K562 (cell line): ENCODE measurements at regions not wholly inside any gene's neighbourhood (a gene's known extent, or its start where the extent isn't known, plus 50 kb on each side); places are given as distances from the start of the nearest gene placed in this dataset.
A peak's percentile ranks its signal among the peaks of the same experiment; 100 is the strongest.

Experiments
- ATAC-seq: fragments of 200-7000 bp; cut with Tn5 transposase; 3 replicates; pipeline ENCODE4 v1.9.1; 2020; ENCODE audit warnings: moderate library complexity
- BruUV-seq: library from RNA; stranded (reverse); fragments of 400-500 nt; replicated peaks from 2 replicates; lab custom pipeline; 2021; lab: Mats Ljungman, UMichigan
- CTCF ChIA-PET: fragments of 300-600 bp; formaldehyde crosslinking; extraction: SDS; loops from one replicate; lab custom pipeline; 2021; ENCODE audit warnings: low intra/inter-chr PET ratio; lab: Yijun Ruan, JAX
- POLR2A ChIA-PET: fragments of 300-600, 350-650 bp; sonication (Branson Sonifier 250); formaldehyde crosslinking; extraction: SDS; loops from one replicate; lab custom pipeline; 2021; ENCODE audit warnings: antibody characterized with exemption, inconsistent platforms; lab: Yijun Ruan, JAX
- DNase-seq, 4 experiments: peaks; one replicate each; pipeline versions ENCODE4 v3.0.0 to v3.0.0-alpha.2; 2011 to 2018; ENCODE audit warnings: low spot score in 3 of 4, mixed read lengths in 3 of 4; ENCODE audit errors: extremely low read depth in 1 of 4
- FAIRE-seq: peaks from 2 replicates; lab custom pipeline; 2011; peaks lifted over from hg19 to GRCh38; lab: Jason Lieb, UNC
- H2AFZ ChIP-seq: 2 replicates; pipeline ENCODE4 v1.6.0; 2011; ENCODE audit warnings: low read depth, low read length, control low read depth, inconsistent platforms
- H3K27ac ChIP-seq: fragments of 200-600 bp; 3 replicates; pipeline ENCODE4 v1.8.0; 2011; ENCODE audit warnings: low read depth, mild to moderate bottlenecking, control low read depth, inconsistent platforms, low read length, moderate library complexity, mixed read lengths; ENCODE audit errors: extremely low read depth
- H3K27me3 ChIP-seq, 2 experiments: fragments of 300-600 bp in 1 of 2; 2 replicates in 1 of 2; 3 replicates in 1 of 2; pipeline versions ENCODE4 v1.6.0 to v1.8.0; 2011; ENCODE audit warnings: inconsistent platforms in 2 of 2, low read length in 2 of 2, mild to moderate bottlenecking in 1 of 2, mixed read lengths in 1 of 2, moderate library complexity in 1 of 2; ENCODE audit not compliant: control insufficient read depth in 2 of 2, insufficient read depth in 2 of 2
- H3K36me3 ChIP-seq: fragments of 300-600 bp; 3 replicates; pipeline ENCODE4 v1.8.0; 2011; ENCODE audit warnings: mild to moderate bottlenecking, low read length, inconsistent platforms; ENCODE audit not compliant: control insufficient read depth, insufficient read depth
- H3K4me1 ChIP-seq, 2 experiments: fragments of 200-600 bp in 1 of 2; replicated peaks in 1 of 2; 2 replicates in 1 of 2; 3 replicates in 1 of 2; pipeline versions ENCODE4 v1.5.1 to v1.8.0; 2011; ENCODE audit warnings: inconsistent platforms in 2 of 2, low read length in 2 of 2, mild to moderate bottlenecking in 1 of 2, mixed read lengths in 1 of 2, moderate library complexity in 1 of 2; ENCODE audit not compliant: control insufficient read depth in 2 of 2, insufficient read depth in 2 of 2
- H3K4me2 ChIP-seq: 2 replicates; pipeline ENCODE4 v1.6.1; 2011; ENCODE audit warnings: low read length, control low read depth, inconsistent platforms, mixed read lengths; ENCODE audit not compliant: insufficient read depth
- H3K4me3 ChIP-seq: fragments of 200-600 bp; sonication (generic), shearing (Covaris generic); 2 replicates; pipeline ENCODE4 v1.5.1; 2016; ENCODE audit warnings: control low read depth, inconsistent platforms
- H3K79me2 ChIP-seq: fragments of 200-600 bp; 3 replicates; pipeline ENCODE4 v1.8.0; 2011; ENCODE audit warnings: low read length, inconsistent platforms; ENCODE audit not compliant: control insufficient read depth, insufficient read depth
- H3K9ac ChIP-seq, 2 experiments: 2 replicates each; pipeline versions ENCODE4 v1.6.0 to v1.6.1; 2011; ENCODE audit warnings: low read depth in 2 of 2, low read length in 2 of 2, control low read depth in 1 of 2, inconsistent platforms in 1 of 2, mild to moderate bottlenecking in 1 of 2, mixed read lengths in 1 of 2; ENCODE audit not compliant: insufficient read depth in 1 of 2
- H3K9me1 ChIP-seq: one replicate; pipeline ENCODE4 v1.6.0; 2011; ENCODE audit warnings: inconsistent platforms, mild to moderate bottlenecking, low read length, moderate library complexity; ENCODE audit not compliant: control insufficient read depth, insufficient read depth
- H3K9me3 ChIP-seq: replicated peaks from 2 replicates; pipeline ENCODE4 v1.5.1; 2011; ENCODE audit warnings: low read depth, low read length, inconsistent platforms; ENCODE audit not compliant: control insufficient read depth, insufficient read depth
- H4K20me1 ChIP-seq: replicated peaks from 2 replicates; pipeline ENCODE4 v1.6.1; 2011; ENCODE audit warnings: low read length, inconsistent platforms, mixed read lengths; ENCODE audit not compliant: control insufficient read depth, insufficient read depth
- CTCF ChIP-seq, 3 experiments: IDR thresholded peaks in 2 of 3; conservative IDR thresholded peaks in 1 of 3; 2 replicates each; pipeline ENCODE4 v1.5.1; 2011 to 2012; ENCODE audit warnings: low read length in 3 of 3, mild to moderate bottlenecking in 3 of 3, control low read depth in 2 of 3, improper control_type of control experiment in 1 of 3, inconsistent platforms in 1 of 3, low read depth in 1 of 3, mixed read lengths in 1 of 3, moderate library complexity in 1 of 3; ENCODE audit not compliant: insufficient read depth in 2 of 3
- MCM5 ChIP-seq: fragments of 450-650 bp; IDR thresholded peaks from 2 replicates; pipeline ENCODE4 v1.6.1; 2016; ENCODE audit warnings: low read depth
- ZNF518B ChIP-seq: fragments of 250-450 bp; sonication (Bioruptor Pico); IDR thresholded peaks from 2 replicates; pipeline ENCODE4 v1.5.0; 2021; ENCODE audit warnings: mild to moderate bottlenecking, moderate library complexity
- ZNF592 ChIP-seq: fragments of 450-650 bp; IDR thresholded peaks from 2 replicates; pipeline ENCODE4 v1.6.1; 2017; ENCODE audit warnings: antibody characterized with exemption, mild to moderate bottlenecking
- WGBS: fragments of 100-300 bp; shearing (Covaris generic); methylation state at CpG from one replicate; pipeline ENCODE4 v1.1.6; 2016; ENCODE audit warnings: low coverage, mixed read lengths; ENCODE audit not compliant: insufficient coverage; ENCODE audit errors: missing lambda C conversion rate; 5-methylcytosine and 5-hydroxymethylcytosine counted together
- in situ Hi-C: fragments of 300-500 bp; cut with MboI; formaldehyde crosslinking; loops from 4 replicates; pipeline ENCODE4 v1.15.0; 2018; ENCODE audit warnings: inconsistent platforms, mixed read lengths
- intact Hi-C: fragments of 100-400 bp; cut with micrococcal nuclease; formaldehyde crosslinking; loops from 2 replicates; pipeline ENCODE4 v1.14.2; 2022

GRCh38 chrX:137428766-137429591 is 136.9 kb upstream of the ZIC3 start:
- H3K4me3 ChIP-seq = no peak overlapping the region
- no peaks in the 10 kb centered on the region for H3K9me1 ChIP-seq
- H3K27me3 ChIP-seq = peaks cover 8 to 31% of the 10 kb centered on the region in 2 experiments; a peak in 4 of 5 replicates
- no peaks in the 10 kb centered on the region for H3K9me3 ChIP-seq
- no peak overlapping the region for H3K4me2 ChIP-seq
- TF ChIP-seq ZNF592 (no peak), ZNF518B (CRISPR knock-in tag) (no peak), MCM5 (no peak), CTCF (IDR thresholded peaks at IDR 0.05 in 2 of 3, conservative IDR thresholded peaks at IDR 0.05 in 1 of 3; ENCODE audit: insufficient read depth in 2 of 3, low read depth in 1 of 3, low read length in 3 of 3) (0 out of 6 replicates have a peak, but pooled peaks of 1 of the 3 experiments have one; percentile 4)
- WGBS = 15% methylated on average over 31 of the region's 44 CpGs
- no peak overlapping the region for H3K27ac ChIP-seq
- intact Hi-C loops (no loop called here), in situ Hi-C loops (no loop called here)
- FAIRE-seq (no peak), DNase-seq (peak in 2 of 4 experiments; percentile 12 to 13), ATAC-seq (peak; percentile 71)
- no peak overlapping the region for H3K9ac ChIP-seq
- CTCF ChIA-PET = no interaction called here
- no peaks in the 10 kb centered on the region for H4K20me1 ChIP-seq
- POLR2A ChIA-PET = no interaction called here
- H3K4me1 ChIP-seq = peaks cover 0 to 10% of the 10 kb centered on the region in 2 experiments; a peak in 2 of 5 replicates
- H3K79me2 ChIP-seq = no peaks in the 10 kb centered on the region
- no TSS peak for BruUV-seq
- H2AFZ ChIP-seq = no peak overlapping the region
- no peaks in the 10 kb centered on the region for H3K36me3 ChIP-seq
